ENCODE measurements at regions not wholly inside any gene's neighbourhood (a gene's known extent, or its start where the extent isn't known, plus 50 kb on each side); places are given as distances from the start of the nearest gene placed in this dataset.
"Not testable (repeated sequence)": the region's sequence is repeated elsewhere in the genome, so short reads cannot be mapped to it uniquely, and the experiment has no call there.

- DNase-seq: no peak
Observed at GRCh38 chr3:733313-733712, 359.5 kb upstream of the CNTN6 start.

GRCh38 chr3:757711-758110 is 335.1 kb upstream of the CNTN6 start:
- Histone ChIP-seq H3K27me3 (ENCODE audit: control insufficient read depth, insufficient read depth, low read length) (no peaks in the 10 kb centered on the region), H3K27ac (ENCODE audit: low read length) (no peak overlapping the region), H3K9me3 (ENCODE audit: control insufficient read depth, insufficient read depth, low read length) (peaks cover 8% of the 10 kb centered on the region), H3K4me3 (ENCODE audit: low read length) (no peak overlapping the region), H3K36me3 (ENCODE audit: control insufficient read depth, insufficient read depth, low read length) (no peaks in the 10 kb centered on the region), H3K4me1 (ENCODE audit: control insufficient read depth, insufficient read depth, low read length) (no peaks in the 10 kb centered on the region)
- DNase-seq (no peak), ATAC-seq (no peak)
- intact Hi-C loops (cut with micrococcal nuclease): no loop called here
- Mint-ChIP-seq H3K27me3 (ENCODE audit: low read depth in 2 of 2) (no peaks in the 10 kb centered on the region), H3K27ac (no peak overlapping the region), H3K4me3 (no peak overlapping the region), H3K9me3 (peaks cover 17 to 23% of the 10 kb centered on the region in 2 donors), H3K36me3 (peaks cover 16% of the 10 kb centered on the region), H3K4me1 (no peaks in the 10 kb centered on the region)
- WGBS (ENCODE audit: insufficient coverage): 83% methylated on average over 3 of the region's 3 CpGs
- TF ChIP-seq, protein P1, sequence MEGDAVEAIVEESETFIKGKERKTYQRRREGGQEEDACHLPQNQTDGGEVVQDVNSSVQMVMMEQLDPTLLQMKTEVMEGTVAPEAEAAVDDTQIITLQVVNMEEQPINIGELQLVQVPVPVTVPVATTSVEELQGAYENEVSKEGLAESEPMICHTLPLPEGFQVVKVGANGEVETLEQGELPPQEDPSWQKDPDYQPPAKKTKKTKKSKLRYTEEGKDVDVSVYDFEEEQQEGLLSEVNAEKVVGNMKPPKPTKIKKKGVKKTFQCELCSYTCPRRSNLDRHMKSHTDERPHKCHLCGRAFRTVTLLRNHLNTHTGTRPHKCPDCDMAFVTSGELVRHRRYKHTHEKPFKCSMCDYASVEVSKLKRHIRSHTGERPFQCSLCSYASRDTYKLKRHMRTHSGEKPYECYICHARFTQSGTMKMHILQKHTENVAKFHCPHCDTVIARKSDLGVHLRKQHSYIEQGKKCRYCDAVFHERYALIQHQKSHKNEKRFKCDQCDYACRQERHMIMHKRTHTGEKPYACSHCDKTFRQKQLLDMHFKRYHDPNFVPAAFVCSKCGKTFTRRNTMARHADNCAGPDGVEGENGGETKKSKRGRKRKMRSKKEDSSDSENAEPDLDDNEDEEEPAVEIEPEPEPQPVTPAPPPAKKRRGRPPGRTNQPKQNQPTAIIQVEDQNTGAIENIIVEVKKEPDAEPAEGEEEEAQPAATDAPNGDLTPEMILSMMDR (IDR thresholded peaks at IDR 0.05): no peak

More at GRCh38 chr3:733313-733712, 359.5 kb upstream of the CNTN6 start:
- Mint-ChIP-seq H3K4me3 (no peak overlapping the region), H3K4me1 (no peaks in the 10 kb centered on the region), H3K36me3 (peaks cover 12% of the 10 kb centered on the region), H3K27me3 (ENCODE audit: low read depth in 2 of 2) (no peaks in the 10 kb centered on the region), H3K27ac (no peak overlapping the region), H3K9me3 (peaks cover 18 to 39% of the 10 kb centered on the region in 2 donors)
- 83% methylated on average over 4 of the region's 4 CpGs for WGBS (ENCODE audit: insufficient coverage)
- Histone ChIP-seq H3K4me1 (ENCODE audit: control insufficient read depth, insufficient read depth, low read length) (no peaks in the 10 kb centered on the region), H3K4me3 (ENCODE audit: low read length) (no peak overlapping the region), H3K27ac (ENCODE audit: low read length) (no peak overlapping the region), H3K36me3 (ENCODE audit: control insufficient read depth, insufficient read depth, low read length) (no peaks in the 10 kb centered on the region), H3K9me3 (ENCODE audit: control insufficient read depth, insufficient read depth, low read length) (peaks cover 3% of the 10 kb centered on the region), H3K27me3 (ENCODE audit: control insufficient read depth, insufficient read depth, low read length) (no peaks in the 10 kb centered on the region)
- intact Hi-C loops (cut with micrococcal nuclease): no loop called here
- TF ChIP-seq, protein P1 (IDR thresholded peaks at IDR 0.05): no peak
- no peak for ATAC-seq

GRCh38 chr3:759106-759505 is 333.7 kb upstream of the CNTN6 start:
- H3K4me1 ChIP-seq (ENCODE audit: control insufficient read depth, insufficient read depth, low read length): no peaks in the 10 kb centered on the region
- DNase-seq: no peak
- H3K27ac Mint-ChIP-seq: no peak overlapping the region
- peaks cover 17 to 18% of the 10 kb centered on the region in 2 donors for H3K9me3 Mint-ChIP-seq
- TF ChIP-seq, protein P1 (IDR thresholded peaks at IDR 0.05): no peak
- no peaks in the 10 kb centered on the region for H3K36me3 ChIP-seq (ENCODE audit: control insufficient read depth, insufficient read depth, low read length)
- no peak overlapping the region for H3K4me3 ChIP-seq (ENCODE audit: low read length)
- H3K27ac ChIP-seq (ENCODE audit: low read length): no peak overlapping the region
- no peak for ATAC-seq
- H3K27me3 ChIP-seq (ENCODE audit: control insufficient read depth, insufficient read depth, low read length): no peaks in the 10 kb centered on the region
- H3K4me1 Mint-ChIP-seq: no peaks in the 10 kb centered on the region
- peaks cover 9% of the 10 kb centered on the region for H3K36me3 Mint-ChIP-seq
- intact Hi-C loops (cut with micrococcal nuclease): no loop called here
- H3K4me3 Mint-ChIP-seq: no peak overlapping the region
- H3K9me3 ChIP-seq (ENCODE audit: control insufficient read depth, insufficient read depth, low read length): peaks cover 8% of the 10 kb centered on the region
- no peaks in the 10 kb centered on the region for H3K27me3 Mint-ChIP-seq (ENCODE audit: low read depth in 2 of 2)

GRCh38 chr3:773433-773832 is 319.4 kb upstream of the CNTN6 start:
- H3K4me3 ChIP-seq (ENCODE audit: low read length); H3K27ac Mint-ChIP-seq; H3K27ac ChIP-seq (ENCODE audit: low read length); ATAC-seq; H3K4me3 Mint-ChIP-seq; H3K4me1 Mint-ChIP-seq; H3K9me3 ChIP-seq (ENCODE audit: control insufficient read depth, insufficient read depth, low read length); DNase-seq; intact Hi-C loops (cut with micrococcal nuclease); H3K36me3 ChIP-seq (ENCODE audit: control insufficient read depth, insufficient read depth, low read length); H3K27me3 ChIP-seq (ENCODE audit: control insufficient read depth, insufficient read depth, low read length); H3K4me1 ChIP-seq (ENCODE audit: control insufficient read depth, insufficient read depth, low read length); H3K27me3 Mint-ChIP-seq (ENCODE audit: low read depth in 2 of 2): not testable (repeated sequence)
- 75% methylated on average over 1 of the region's 3 CpGs for WGBS (ENCODE audit: insufficient coverage)
- H3K9me3 Mint-ChIP-seq: peaks cover 7 to 19% of the 10 kb centered on the region in 2 donors
- H3K36me3 Mint-ChIP-seq: peaks cover 19% of the 10 kb centered on the region

All from natural killer cell (primary cell).